CD4-positive, alpha-beta T cell (primary cell): ENCODE measurements at regions not wholly inside any gene's neighbourhood (a gene's known extent, or its start where the extent isn't known, plus 50 kb on each side); places are given as distances from the start of the nearest gene placed in this dataset.

Source experiments
- ATAC-seq: fragments of 200-7000 bp; cut with Tn5 transposase; one replicate; pipeline ENCODE4 v1.10.0; 2022; ENCODE audit warnings: mild to moderate bottlenecking; ENCODE audit not compliant: poor library complexity
- CTCF ChIA-PET: fragments of 350-600 bp; sonication (Branson Sonifier 250); formaldehyde crosslinking; loops from one replicate; lab custom pipeline; 2021; ENCODE audit warnings: antibody characterized with exemption, inconsistent platforms; lab: Charles Lee
- POLR2A ChIA-PET: fragments of 350-600 bp; sonication (Branson Sonifier 250); formaldehyde crosslinking; loops from one replicate; lab custom pipeline; 2021; ENCODE audit warnings: antibody characterized with exemption, inconsistent platforms; lab: Charles Lee
- DNase-seq, 14 experiments: peaks; one replicate each; pipeline ENCODE4 v3.0.0-alpha.2; 2013 to 2020; ENCODE audit warnings: mixed read lengths in 2 of 14
- H3K27ac ChIP-seq, 2 donors: one replicate each; pipeline versions ENCODE4 v1.5.1 to v1.7.0; 2013; ENCODE audit warnings: low read length in 2 of 2, low read depth in 1 of 2, mild to moderate bottlenecking in 1 of 2
- H3K27me3 ChIP-seq, 2 experiments: 1 replicate in 1 of 2; 2 replicates in 1 of 2; pipeline versions ENCODE4 v1.6.1 to v1.7.0; 2013; ENCODE audit warnings: low read length in 2 of 2, control low read depth in 1 of 2, mild to moderate bottlenecking in 1 of 2, moderate library complexity in 1 of 2; ENCODE audit not compliant: insufficient read depth in 2 of 2, control insufficient read depth in 1 of 2
- H3K36me3 ChIP-seq: one replicate; pipeline ENCODE4 v1.6.1; 2013; ENCODE audit warnings: low read length, control low read depth; ENCODE audit not compliant: insufficient read depth
- H3K4me1 ChIP-seq: one replicate; pipeline ENCODE4 v1.6.1; 2013; ENCODE audit warnings: low read length, control low read depth; ENCODE audit not compliant: insufficient read depth
- H3K4me3 ChIP-seq: one replicate; pipeline ENCODE4 v1.5.1; 2013; ENCODE audit warnings: mild to moderate bottlenecking, low read length, moderate library complexity
- H3K9me3 ChIP-seq, 2 experiments: 1 replicate in 1 of 2; 2 replicates in 1 of 2; pipeline versions ENCODE4 v1.6.1 to v1.7.0; 2013; ENCODE audit warnings: low read length in 2 of 2, mild to moderate bottlenecking in 2 of 2, control low read depth in 1 of 2, moderate library complexity in 1 of 2; ENCODE audit not compliant: control insufficient read depth in 1 of 2, insufficient read depth in 1 of 2
- H3K27ac Mint-ChIP-seq: one replicate; pipeline ENCODE4 v1.8.0; 2020; ENCODE audit warnings: mixed read lengths
- H3K27me3 Mint-ChIP-seq: one replicate; pipeline ENCODE4 v1.8.0; 2021; ENCODE audit warnings: mixed read lengths
- H3K36me3 Mint-ChIP-seq: one replicate; pipeline ENCODE4 v1.8.0; 2021; ENCODE audit warnings: low read depth, mixed read lengths
- H3K4me1 Mint-ChIP-seq: one replicate; pipeline ENCODE4 v1.8.0; 2021; ENCODE audit warnings: low read depth, mixed read lengths
- H3K4me3 Mint-ChIP-seq: one replicate; pipeline ENCODE4 v1.8.0; 2020; ENCODE audit warnings: mild to moderate bottlenecking, mixed read lengths
- H3K9me3 Mint-ChIP-seq: one replicate; pipeline ENCODE4 v1.8.0; 2020; ENCODE audit warnings: mixed read lengths
- intact Hi-C, 2 experiments: fragments of 100-400 bp; cut with DNase I in 1 of 2; cut with micrococcal nuclease in 1 of 2; formaldehyde crosslinking; loops; one replicate each; pipeline versions ENCODE4 v1.15.1 to v1.9.0; 2023 to 2025; cut with DNase I, micrococcal nuclease
- TF ChIP-seq, protein P1 (sequence below): fragments of 200-600 bp; IDR thresholded peaks from one replicate; pipeline ENCODE4 v1.8.0; 2022; ENCODE audit warnings: antibody characterized with exemption, mild to moderate bottlenecking

DNA sequence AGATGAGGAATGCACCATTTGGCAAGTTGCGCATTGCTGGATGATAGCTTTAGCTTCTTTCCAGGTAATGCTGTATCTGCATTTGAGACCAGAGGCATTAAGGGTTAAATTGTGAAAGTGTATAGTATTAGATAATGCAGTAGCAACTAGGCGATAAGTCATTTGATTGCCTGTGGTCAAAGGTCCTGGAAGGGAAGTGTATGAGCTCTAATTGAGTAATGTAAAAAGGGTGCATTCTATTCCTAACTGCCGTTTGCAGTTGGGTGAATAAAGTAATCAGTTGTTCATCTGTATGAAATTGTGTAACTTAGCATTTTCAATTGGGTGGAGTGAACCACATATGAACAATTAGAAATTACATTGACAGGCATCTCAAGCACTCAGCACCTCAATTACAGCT, 54.5 kb upstream of the WDR1 start:
- TF ChIP-seq, protein P1, sequence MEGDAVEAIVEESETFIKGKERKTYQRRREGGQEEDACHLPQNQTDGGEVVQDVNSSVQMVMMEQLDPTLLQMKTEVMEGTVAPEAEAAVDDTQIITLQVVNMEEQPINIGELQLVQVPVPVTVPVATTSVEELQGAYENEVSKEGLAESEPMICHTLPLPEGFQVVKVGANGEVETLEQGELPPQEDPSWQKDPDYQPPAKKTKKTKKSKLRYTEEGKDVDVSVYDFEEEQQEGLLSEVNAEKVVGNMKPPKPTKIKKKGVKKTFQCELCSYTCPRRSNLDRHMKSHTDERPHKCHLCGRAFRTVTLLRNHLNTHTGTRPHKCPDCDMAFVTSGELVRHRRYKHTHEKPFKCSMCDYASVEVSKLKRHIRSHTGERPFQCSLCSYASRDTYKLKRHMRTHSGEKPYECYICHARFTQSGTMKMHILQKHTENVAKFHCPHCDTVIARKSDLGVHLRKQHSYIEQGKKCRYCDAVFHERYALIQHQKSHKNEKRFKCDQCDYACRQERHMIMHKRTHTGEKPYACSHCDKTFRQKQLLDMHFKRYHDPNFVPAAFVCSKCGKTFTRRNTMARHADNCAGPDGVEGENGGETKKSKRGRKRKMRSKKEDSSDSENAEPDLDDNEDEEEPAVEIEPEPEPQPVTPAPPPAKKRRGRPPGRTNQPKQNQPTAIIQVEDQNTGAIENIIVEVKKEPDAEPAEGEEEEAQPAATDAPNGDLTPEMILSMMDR: no peak
- ATAC-seq (no peak), DNase-seq (no peak)
- POLR2A ChIA-PET: no interaction called here
- H3K9me3 Mint-ChIP-seq: no peaks in the 10 kb centered on the region
- Histone ChIP-seq H3K4me1 (no peaks in the 10 kb centered on the region), H3K4me3 (no peak overlapping the region), H3K36me3 (no peaks in the 10 kb centered on the region), H3K27ac (no peak overlapping the region), H3K27me3 (no peaks in the 10 kb centered on the region), H3K9me3 (no peaks in the 10 kb centered on the region)
- CTCF ChIA-PET: no interaction called here
- no peaks in the 10 kb centered on the region for H3K4me1 Mint-ChIP-seq
- no peak overlapping the region for H3K4me3 Mint-ChIP-seq
- H3K27ac Mint-ChIP-seq: no peak overlapping the region
- no peaks in the 10 kb centered on the region for H3K36me3 Mint-ChIP-seq
- H3K27me3 Mint-ChIP-seq: no peaks in the 10 kb centered on the region
- intact Hi-C loops: no loop called here

- Histone ChIP-seq H3K9me3 (no peaks in the 10 kb centered on the region), H3K36me3 (no peaks in the 10 kb centered on the region), H3K4me1 (no peaks in the 10 kb centered on the region), H3K27ac (no peak overlapping the region), H3K27me3 (no peaks in the 10 kb centered on the region), H3K4me3 (no peak overlapping the region)
- ChIA-PET CTCF (no interaction called here), POLR2A (no interaction called here)
- Mint-ChIP-seq H3K4me3 (no peak overlapping the region), H3K27me3 (no peaks in the 10 kb centered on the region), H3K27ac (no peak overlapping the region), H3K36me3 (no peaks in the 10 kb centered on the region), H3K4me1 (no peaks in the 10 kb centered on the region), H3K9me3 (no peaks in the 10 kb centered on the region)
- no peak for ATAC-seq
- TF ChIP-seq, protein P1: no peak
- intact Hi-C loops: loop anchor here (5.0 to 10.0 kb wide), 2 partner anchors 217 to 235 kb away; no protein-coding TSS in a partner anchor
- DNase-seq: no peak
Measured at GRCh38 chr4:10169839-10170387, 53.3 kb upstream of the WDR1 start.

DNA sequence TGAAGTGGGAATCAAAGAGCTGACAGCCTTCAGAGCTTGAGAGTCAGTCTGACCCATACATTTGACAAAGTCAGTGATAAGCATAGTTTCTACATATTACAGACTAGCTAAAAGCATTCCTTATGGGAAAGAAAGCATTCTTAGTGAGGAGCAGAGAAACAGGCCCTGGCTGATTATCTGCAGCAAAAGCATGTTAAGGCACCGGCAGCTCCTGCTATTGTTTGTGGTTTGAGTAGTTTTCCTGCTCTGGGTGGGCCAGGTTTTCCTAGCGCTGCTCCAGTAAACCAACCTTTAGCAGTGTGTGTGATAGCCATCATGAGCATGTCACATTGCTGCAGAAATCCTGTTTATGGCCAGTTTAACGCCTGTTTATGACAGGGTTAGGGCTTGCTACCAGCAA, 51.6 kb upstream of the WDR1 start:
- Mint-ChIP-seq H3K9me3 (no peaks in the 10 kb centered on the region), H3K27me3 (no peaks in the 10 kb centered on the region), H3K27ac (no peak overlapping the region), H3K4me3 (no peak overlapping the region), H3K4me1 (no peaks in the 10 kb centered on the region), H3K36me3 (no peaks in the 10 kb centered on the region)
- Histone ChIP-seq H3K27ac (no peak overlapping the region), H3K4me3 (no peak overlapping the region), H3K36me3 (no peaks in the 10 kb centered on the region), H3K4me1 (no peaks in the 10 kb centered on the region), H3K9me3 (no peaks in the 10 kb centered on the region), H3K27me3 (no peaks in the 10 kb centered on the region)
- DNase-seq: no peak
- TF ChIP-seq, protein P1: no peak
- CTCF ChIA-PET: no interaction called here
- ATAC-seq: no peak
- POLR2A ChIA-PET: interaction anchor here (1.5 kb wide), 1 partner anchor 50 kb away, joined by 4 read pairs; no protein-coding TSS in a partner anchor
- intact Hi-C loops: loop anchor here (5.0 to 10.0 kb wide), 2 partner anchors 219 to 237 kb away; no protein-coding TSS in a partner anchor
